ENCODE measurements at regions not wholly inside any gene's neighbourhood (a gene's known extent, or its start where the extent isn't known, plus 50 kb on each side); places are given as distances from the start of the nearest gene placed in this dataset.

- TF ChIP-seq CTCF (IDR thresholded peaks at IDR 0.05) (no peak), POLR2AphosphoS5 (IDR thresholded peaks at IDR 0.05) (no peak), POLR2A (IDR thresholded peaks at IDR 0.05) (no peak)
Measured at GRCh38 chr1:82931006-82931405, 1067.9 kb downstream of the TTLL7 start.
